ENCODE measurements at regions not wholly inside any gene's neighbourhood (a gene's known extent, or its start where the extent isn't known, plus 50 kb on each side); places are given as distances from the start of the nearest gene placed in this dataset.

GRCh38 chr2:67721516-67721915, 324.4 kb downstream of the ETAA1 start:
- TF ChIP-seq POLR2A (IDR thresholded peaks at IDR 0.05) (no peak), EP300 (IDR thresholded peaks at IDR 0.05) (no peak)
- TF ChIP-seq, protein P1, sequence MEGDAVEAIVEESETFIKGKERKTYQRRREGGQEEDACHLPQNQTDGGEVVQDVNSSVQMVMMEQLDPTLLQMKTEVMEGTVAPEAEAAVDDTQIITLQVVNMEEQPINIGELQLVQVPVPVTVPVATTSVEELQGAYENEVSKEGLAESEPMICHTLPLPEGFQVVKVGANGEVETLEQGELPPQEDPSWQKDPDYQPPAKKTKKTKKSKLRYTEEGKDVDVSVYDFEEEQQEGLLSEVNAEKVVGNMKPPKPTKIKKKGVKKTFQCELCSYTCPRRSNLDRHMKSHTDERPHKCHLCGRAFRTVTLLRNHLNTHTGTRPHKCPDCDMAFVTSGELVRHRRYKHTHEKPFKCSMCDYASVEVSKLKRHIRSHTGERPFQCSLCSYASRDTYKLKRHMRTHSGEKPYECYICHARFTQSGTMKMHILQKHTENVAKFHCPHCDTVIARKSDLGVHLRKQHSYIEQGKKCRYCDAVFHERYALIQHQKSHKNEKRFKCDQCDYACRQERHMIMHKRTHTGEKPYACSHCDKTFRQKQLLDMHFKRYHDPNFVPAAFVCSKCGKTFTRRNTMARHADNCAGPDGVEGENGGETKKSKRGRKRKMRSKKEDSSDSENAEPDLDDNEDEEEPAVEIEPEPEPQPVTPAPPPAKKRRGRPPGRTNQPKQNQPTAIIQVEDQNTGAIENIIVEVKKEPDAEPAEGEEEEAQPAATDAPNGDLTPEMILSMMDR (IDR thresholded peaks at IDR 0.05): no peak

Data from tibial nerve (tissue), 4 donors.